HCT116 (cell line): ENCODE measurements at regions not wholly inside any gene's neighbourhood (a gene's known extent, or its start where the extent isn't known, plus 50 kb on each side); places are given as distances from the start of the nearest gene placed in this dataset.

Experiments
- ATAC-seq: fragments of 200-7000 bp; cut with Tn5 transposase; 2 replicates; pipeline ENCODE4 v1.9.1; 2020; ENCODE audit warnings: mild to moderate bottlenecking, moderate library complexity
- BruUV-seq: library from RNA; stranded (reverse); fragments of 400-500 nt; replicated peaks from 2 replicates; lab custom pipeline; 2021; lab: Mats Ljungman, UMichigan
- CTCF ChIA-PET: fragments of 300-600 bp; sonication (Branson Sonifier 250); formaldehyde crosslinking; loops from one replicate; lab custom pipeline; 2021; ENCODE audit warnings: antibody characterized with exemption; lab: Charles Lee
- POLR2A ChIA-PET: fragments of 300-600, 350-600 bp; sonication (Branson Sonifier 250); formaldehyde crosslinking; loops from one replicate; lab custom pipeline; 2021; ENCODE audit warnings: antibody characterized with exemption; lab: Charles Lee
- RAD21 ChIA-PET, 2 experiments: fragments of 300-600 bp; sonication (Branson Sonifier 250); formaldehyde crosslinking; loops; one replicate each; lab custom pipeline; 2023; ENCODE audit warnings: low total read pairs in 2 of 2; ENCODE audit not compliant: uncharacterized antibody in 2 of 2, unreplicated experiment in 2 of 2, low non-redundant PET in 1 of 2; lab: Charles Lee
- DNase-seq: peaks from one replicate; pipeline ENCODE4 v3.0.0-alpha.2; 2010; ENCODE audit warnings: low read depth, low spot score
- H2AFZ ChIP-seq: fragments of 200-600 bp; shearing (Covaris generic), sonication (generic); 2 replicates; pipeline ENCODE4 v1.6.1; 2017; ENCODE audit warnings: low read depth, mixed run types, mixed read lengths, antibody characterized with exemption, low read length; ENCODE audit not compliant: poor library complexity, severe bottlenecking
- H3K27ac ChIP-seq: 2 replicates; pipeline ENCODE4 v1.5.1; 2012; ENCODE audit warnings: low read depth, low read length
- H3K27me3 ChIP-seq: fragments of 200-600 bp; sonication (generic); 2 replicates; pipeline ENCODE4 v1.6.1; 2016; ENCODE audit warnings: mixed run types, low read length, mixed read lengths; ENCODE audit not compliant: insufficient read depth
- H3K36me3 ChIP-seq, 2 experiments: fragments of 200-500 bp in 1 of 2; fragments of 200-600 bp in 1 of 2; sonication (Bioruptor generic) in 1 of 2; sonication (generic) in 1 of 2; 2 replicates each; pipeline versions ENCODE4 v1.5.1 to v1.6.1; 2014 to 2016; ENCODE audit warnings: low read length in 2 of 2, inconsistent platforms in 1 of 2, mixed read lengths in 1 of 2, mixed run types in 1 of 2; ENCODE audit not compliant: insufficient read depth in 2 of 2, control insufficient read depth in 1 of 2
- H3K4me1 ChIP-seq, 2 experiments: fragments of 200-600 bp in 1 of 2; sonication (generic) in 1 of 2; 2 replicates each; pipeline versions ENCODE4 v1.5.1 to v1.6.1; 2012 to 2017; ENCODE audit warnings: low read length in 2 of 2, inconsistent platforms in 1 of 2, mild to moderate bottlenecking in 1 of 2, mixed read lengths in 1 of 2, mixed run types in 1 of 2, moderate library complexity in 1 of 2; ENCODE audit not compliant: insufficient read depth in 2 of 2, control insufficient read depth in 1 of 2
- H3K4me2 ChIP-seq: fragments of 200-600 bp; sonication (generic); 2 replicates; pipeline ENCODE4 v1.6.1; 2017; ENCODE audit warnings: mixed run types, low read length, mixed read lengths
- H3K4me3 ChIP-seq, 2 experiments: fragments of 200-600 bp in 1 of 2; sonication (generic) in 1 of 2; replicated peaks in 1 of 2; 2 replicates each; pipeline ENCODE4 v1.5.1; 2011 to 2016; ENCODE audit warnings: low read length in 2 of 2, control low read depth in 1 of 2, low read depth in 1 of 2, mild to moderate bottlenecking in 1 of 2, mixed read lengths in 1 of 2, mixed run types in 1 of 2
- H3K79me2 ChIP-seq: fragments of 200-600 bp; sonication (generic); 2 replicates; pipeline ENCODE4 v1.6.1; 2017; ENCODE audit warnings: mild to moderate bottlenecking, mixed run types, low read length, moderate library complexity, mixed read lengths; ENCODE audit not compliant: insufficient read depth
- H3K9ac ChIP-seq: fragments of 200-600 bp; sonication (generic); 2 replicates; pipeline ENCODE4 v1.6.1; 2016; ENCODE audit warnings: low read length, mixed read lengths
- H3K9me2 ChIP-seq: fragments of 200-600 bp; sonication (generic), shearing (Covaris generic); 2 replicates; pipeline ENCODE4 v1.6.1; 2017; ENCODE audit warnings: mixed run types, mild to moderate bottlenecking, moderate library complexity; ENCODE audit not compliant: insufficient read depth
- H3K9me3 ChIP-seq, 2 experiments: fragments of 200-500 bp in 1 of 2; fragments of 200-600 bp in 1 of 2; sonication (Bioruptor generic) in 1 of 2; sonication (generic) in 1 of 2; 2 replicates each; pipeline ENCODE4 v1.6.1; 2014 to 2017; ENCODE audit warnings: low read length in 2 of 2, mixed read lengths in 2 of 2, inconsistent platforms in 1 of 2, low read depth in 1 of 2, mild to moderate bottlenecking in 1 of 2, mixed run types in 1 of 2, moderate library complexity in 1 of 2; ENCODE audit not compliant: control insufficient read depth in 1 of 2, insufficient read depth in 1 of 2
- H4K20me1 ChIP-seq: fragments of 200-600 bp; sonication (generic), shearing (Covaris generic); 2 replicates; pipeline ENCODE4 v1.6.1; 2017; ENCODE audit warnings: mixed run types, mild to moderate bottlenecking, moderate library complexity; ENCODE audit not compliant: insufficient read depth
- CBX3 ChIP-seq: IDR thresholded peaks from 2 replicates; pipeline ENCODE4 v1.6.1; 2012; ENCODE audit warnings: low read depth
- CEBPB ChIP-seq: IDR thresholded peaks from 2 replicates; pipeline ENCODE4 v1.6.1; 2012; ENCODE audit warnings: low read depth
- EGR1 ChIP-seq: IDR thresholded peaks from 2 replicates; pipeline ENCODE4 v1.6.1; 2012; ENCODE audit warnings: low read depth
- ELF1 ChIP-seq: IDR thresholded peaks from 2 replicates; pipeline ENCODE4 v1.6.1; 2012; ENCODE audit warnings: low read depth, borderline replicate concordance
- EZH2 ChIP-seq: fragments of 200-600 bp; sonication (generic); IDR thresholded peaks from 2 replicates; pipeline ENCODE4 v1.6.1; 2017; ENCODE audit warnings: antibody characterized with exemption, mixed run types
- FOSL1 ChIP-seq: IDR thresholded peaks from 2 replicates; pipeline ENCODE4 v1.6.1; 2012; ENCODE audit warnings: low read depth
- POLR2A ChIP-seq: IDR thresholded peaks from 2 replicates; pipeline ENCODE4 v1.7.0; 2011; ENCODE audit warnings: borderline replicate concordance; ENCODE audit not compliant: insufficient read depth, insufficient read length; ENCODE audit errors: extremely low read depth
- POLR2AphosphoS5 ChIP-seq: IDR thresholded peaks from 2 replicates; pipeline ENCODE4 v1.6.1; 2011; ENCODE audit warnings: mild to moderate bottlenecking, low read depth, low read length, moderate library complexity
- RAD21 ChIP-seq: IDR thresholded peaks from 2 replicates; pipeline ENCODE4 v1.6.1; 2012; ENCODE audit warnings: low read depth, mild to moderate bottlenecking
- SIN3A ChIP-seq: IDR thresholded peaks from 2 replicates; pipeline ENCODE4 v1.6.1; 2012; ENCODE audit warnings: low read depth
- SP1 ChIP-seq: IDR thresholded peaks from 2 replicates; pipeline ENCODE4 v1.6.1; 2012; ENCODE audit warnings: low read depth
- TCF7L2 ChIP-seq: IDR thresholded peaks from 2 replicates; pipeline ENCODE4 v1.7.0; 2011; ENCODE audit warnings: borderline replicate concordance, inconsistent platforms; ENCODE audit not compliant: insufficient read depth, insufficient read length; ENCODE audit errors: extremely low read depth
- YY1 ChIP-seq: IDR thresholded peaks from 2 replicates; pipeline ENCODE4 v1.6.1; 2011; ENCODE audit warnings: low read length, low read depth, moderate library complexity, mild to moderate bottlenecking; ENCODE audit not compliant: insufficient replicate concordance; ENCODE audit errors: extremely low read depth
- ZFX ChIP-seq: fragments of 450-650 bp; IDR thresholded peaks from 2 replicates; pipeline ENCODE4 v1.6.1; 2017
- ZNF274 ChIP-seq: fragments of 200-500 bp; sonication (Bioruptor generic); IDR thresholded peaks from 2 replicates; pipeline ENCODE4 v1.6.1; 2014; ENCODE audit warnings: mild to moderate bottlenecking, low read depth, low read length, inconsistent platforms
- intact Hi-C: fragments of 100-400 bp; cut with micrococcal nuclease; formaldehyde crosslinking; loops from 2 replicates; pipeline ENCODE4 v1.10.0; 2022
- TF ChIP-seq, protein P1 (sequence below), 3 experiments: fragments of 200-600 bp in 1 of 3; sonication (generic) in 1 of 3; IDR thresholded peaks in 2 of 3; conservative IDR thresholded peaks in 1 of 3; 2 replicates each; pipeline ENCODE4 v1.5.1; 2012 to 2017; ENCODE audit warnings: low read depth in 2 of 3, low read length in 2 of 3, antibody characterized with exemption in 1 of 3, borderline replicate concordance in 1 of 3, control low read depth in 1 of 3, mild to moderate bottlenecking in 1 of 3, mixed read lengths in 1 of 3, mixed run types in 1 of 3, moderate library complexity in 1 of 3; ENCODE audit not compliant: insufficient read depth in 1 of 3
- TF ChIP-seq, protein P2 (sequence below): IDR thresholded peaks from 2 replicates; pipeline ENCODE4 v1.6.1; 2012
- TF ChIP-seq, protein P3 (sequence below): IDR thresholded peaks from 2 replicates; pipeline ENCODE4 v1.6.1; 2012
- TF ChIP-seq, protein P4 (sequence below): IDR thresholded peaks from 2 replicates; pipeline ENCODE4 v1.6.1; 2012; ENCODE audit warnings: low read depth
- TF ChIP-seq, protein P5 (sequence below): IDR thresholded peaks from 2 replicates; pipeline ENCODE4 v1.6.1; 2011; ENCODE audit warnings: mild to moderate bottlenecking, low read length, moderate library complexity; ENCODE audit not compliant: insufficient replicate concordance; ENCODE audit errors: extremely low read depth

DNA sequence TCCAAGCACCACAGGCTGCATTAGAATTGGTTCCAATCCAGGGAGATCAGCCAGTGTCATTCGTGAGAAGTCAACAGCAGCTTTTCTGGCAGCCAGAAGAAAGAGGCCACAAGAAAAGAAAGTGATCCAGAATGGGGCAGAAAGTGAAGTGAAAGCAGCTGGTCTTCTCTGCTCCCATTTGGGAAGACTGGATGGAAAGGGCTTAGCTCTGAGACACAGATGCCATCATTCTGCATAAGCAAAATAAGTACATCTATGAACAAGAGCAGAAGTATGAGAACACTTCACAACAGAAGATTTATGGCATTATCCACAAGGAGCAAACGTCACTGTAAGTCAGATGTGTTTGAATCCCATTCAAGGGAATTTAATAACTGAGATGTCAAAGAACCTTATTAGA is 326.5 kb upstream of the ESRRG start:
- H3K4me1 ChIP-seq: no peaks in the 10 kb centered on the region
- no peaks in the 10 kb centered on the region for H3K79me2 ChIP-seq
- no peak overlapping the region for H3K4me2 ChIP-seq
- ATAC-seq (no peak), DNase-seq (no peak)
- TF ChIP-seq ZNF274: no peak
- TF ChIP-seq POLR2A: no peak
- TF ChIP-seq SP1: no peak
- TF ChIP-seq CEBPB: no peak
- TF ChIP-seq, protein P1, sequence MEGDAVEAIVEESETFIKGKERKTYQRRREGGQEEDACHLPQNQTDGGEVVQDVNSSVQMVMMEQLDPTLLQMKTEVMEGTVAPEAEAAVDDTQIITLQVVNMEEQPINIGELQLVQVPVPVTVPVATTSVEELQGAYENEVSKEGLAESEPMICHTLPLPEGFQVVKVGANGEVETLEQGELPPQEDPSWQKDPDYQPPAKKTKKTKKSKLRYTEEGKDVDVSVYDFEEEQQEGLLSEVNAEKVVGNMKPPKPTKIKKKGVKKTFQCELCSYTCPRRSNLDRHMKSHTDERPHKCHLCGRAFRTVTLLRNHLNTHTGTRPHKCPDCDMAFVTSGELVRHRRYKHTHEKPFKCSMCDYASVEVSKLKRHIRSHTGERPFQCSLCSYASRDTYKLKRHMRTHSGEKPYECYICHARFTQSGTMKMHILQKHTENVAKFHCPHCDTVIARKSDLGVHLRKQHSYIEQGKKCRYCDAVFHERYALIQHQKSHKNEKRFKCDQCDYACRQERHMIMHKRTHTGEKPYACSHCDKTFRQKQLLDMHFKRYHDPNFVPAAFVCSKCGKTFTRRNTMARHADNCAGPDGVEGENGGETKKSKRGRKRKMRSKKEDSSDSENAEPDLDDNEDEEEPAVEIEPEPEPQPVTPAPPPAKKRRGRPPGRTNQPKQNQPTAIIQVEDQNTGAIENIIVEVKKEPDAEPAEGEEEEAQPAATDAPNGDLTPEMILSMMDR (IDR thresholded peaks at IDR 0.05 in 2 of 3, conservative IDR thresholded peaks at IDR 0.05 in 1 of 3; ENCODE audit: borderline replicate concordance in 1 of 3, insufficient read depth in 1 of 3, low read depth in 2 of 3, low read length in 2 of 3): no peak
- no peak for TF ChIP-seq TCF7L2
- TF ChIP-seq SIN3A: no peak
- TF ChIP-seq CBX3: no peak
- TF ChIP-seq, protein P2, sequence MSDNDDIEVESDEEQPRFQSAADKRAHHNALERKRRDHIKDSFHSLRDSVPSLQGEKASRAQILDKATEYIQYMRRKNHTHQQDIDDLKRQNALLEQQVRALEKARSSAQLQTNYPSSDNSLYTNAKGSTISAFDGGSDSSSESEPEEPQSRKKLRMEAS: no peak
- TF ChIP-seq, protein P3, sequence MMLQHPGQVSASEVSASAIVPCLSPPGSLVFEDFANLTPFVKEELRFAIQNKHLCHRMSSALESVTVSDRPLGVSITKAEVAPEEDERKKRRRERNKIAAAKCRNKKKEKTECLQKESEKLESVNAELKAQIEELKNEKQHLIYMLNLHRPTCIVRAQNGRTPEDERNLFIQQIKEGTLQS: no peak
- no peak for TF ChIP-seq ZFX
- TF ChIP-seq, protein P4, sequence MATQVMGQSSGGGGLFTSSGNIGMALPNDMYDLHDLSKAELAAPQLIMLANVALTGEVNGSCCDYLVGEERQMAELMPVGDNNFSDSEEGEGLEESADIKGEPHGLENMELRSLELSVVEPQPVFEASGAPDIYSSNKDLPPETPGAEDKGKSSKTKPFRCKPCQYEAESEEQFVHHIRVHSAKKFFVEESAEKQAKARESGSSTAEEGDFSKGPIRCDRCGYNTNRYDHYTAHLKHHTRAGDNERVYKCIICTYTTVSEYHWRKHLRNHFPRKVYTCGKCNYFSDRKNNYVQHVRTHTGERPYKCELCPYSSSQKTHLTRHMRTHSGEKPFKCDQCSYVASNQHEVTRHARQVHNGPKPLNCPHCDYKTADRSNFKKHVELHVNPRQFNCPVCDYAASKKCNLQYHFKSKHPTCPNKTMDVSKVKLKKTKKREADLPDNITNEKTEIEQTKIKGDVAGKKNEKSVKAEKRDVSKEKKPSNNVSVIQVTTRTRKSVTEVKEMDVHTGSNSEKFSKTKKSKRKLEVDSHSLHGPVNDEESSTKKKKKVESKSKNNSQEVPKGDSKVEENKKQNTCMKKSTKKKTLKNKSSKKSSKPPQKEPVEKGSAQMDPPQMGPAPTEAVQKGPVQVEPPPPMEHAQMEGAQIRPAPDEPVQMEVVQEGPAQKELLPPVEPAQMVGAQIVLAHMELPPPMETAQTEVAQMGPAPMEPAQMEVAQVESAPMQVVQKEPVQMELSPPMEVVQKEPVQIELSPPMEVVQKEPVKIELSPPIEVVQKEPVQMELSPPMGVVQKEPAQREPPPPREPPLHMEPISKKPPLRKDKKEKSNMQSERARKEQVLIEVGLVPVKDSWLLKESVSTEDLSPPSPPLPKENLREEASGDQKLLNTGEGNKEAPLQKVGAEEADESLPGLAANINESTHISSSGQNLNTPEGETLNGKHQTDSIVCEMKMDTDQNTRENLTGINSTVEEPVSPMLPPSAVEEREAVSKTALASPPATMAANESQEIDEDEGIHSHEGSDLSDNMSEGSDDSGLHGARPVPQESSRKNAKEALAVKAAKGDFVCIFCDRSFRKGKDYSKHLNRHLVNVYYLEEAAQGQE: no peak
- TF ChIP-seq EGR1: no peak
- no peak for TF ChIP-seq ELF1
- no peak for TF ChIP-seq EZH2
- no peak for TF ChIP-seq POLR2AphosphoS5
- TF ChIP-seq, protein P5, sequence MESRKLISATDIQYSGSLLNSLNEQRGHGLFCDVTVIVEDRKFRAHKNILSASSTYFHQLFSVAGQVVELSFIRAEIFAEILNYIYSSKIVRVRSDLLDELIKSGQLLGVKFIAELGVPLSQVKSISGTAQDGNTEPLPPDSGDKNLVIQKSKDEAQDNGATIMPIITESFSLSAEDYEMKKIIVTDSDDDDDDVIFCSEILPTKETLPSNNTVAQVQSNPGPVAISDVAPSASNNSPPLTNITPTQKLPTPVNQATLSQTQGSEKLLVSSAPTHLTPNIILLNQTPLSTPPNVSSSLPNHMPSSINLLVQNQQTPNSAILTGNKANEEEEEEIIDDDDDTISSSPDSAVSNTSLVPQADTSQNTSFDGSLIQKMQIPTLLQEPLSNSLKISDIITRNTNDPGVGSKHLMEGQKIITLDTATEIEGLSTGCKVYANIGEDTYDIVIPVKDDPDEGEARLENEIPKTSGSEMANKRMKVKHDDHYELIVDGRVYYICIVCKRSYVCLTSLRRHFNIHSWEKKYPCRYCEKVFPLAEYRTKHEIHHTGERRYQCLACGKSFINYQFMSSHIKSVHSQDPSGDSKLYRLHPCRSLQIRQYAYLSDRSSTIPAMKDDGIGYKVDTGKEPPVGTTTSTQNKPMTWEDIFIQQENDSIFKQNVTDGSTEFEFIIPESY: no peak
- no peak for TF ChIP-seq RAD21
- TF ChIP-seq YY1: no peak
- no peak for TF ChIP-seq FOSL1
- CTCF ChIA-PET: no interaction called here
- H3K9me2 ChIP-seq: no peaks in the 10 kb centered on the region
- H3K27me3 ChIP-seq: no peaks in the 10 kb centered on the region
- no peak overlapping the region for H3K4me3 ChIP-seq
- H3K27ac ChIP-seq: no peak overlapping the region
- no peak overlapping the region for H2AFZ ChIP-seq
- no TSS peak for BruUV-seq
- no peak overlapping the region for H3K9ac ChIP-seq
- H3K36me3 ChIP-seq: no peaks in the 10 kb centered on the region
- intact Hi-C loops: no loop called here
- POLR2A ChIA-PET: no interaction called here
- H3K9me3 ChIP-seq: no peaks in the 10 kb centered on the region
- H4K20me1 ChIP-seq: no peaks in the 10 kb centered on the region
- RAD21 ChIA-PET: no interaction called here
